IPS DF 4.7 (cell line): ENCODE measurements at regions not wholly inside any gene's neighbourhood (a gene's known extent, or its start where the extent isn't known, plus 50 kb on each side); places are given as distances from the start of the nearest gene placed in this dataset.

Experiments used
- DNase-seq: peaks from one replicate; pipeline ENCODE4 v3.0.0-alpha.2; 2013; ENCODE audit warnings: low spot score; ENCODE audit errors: extremely low read depth

- no peak for DNase-seq
These were observed 343.7 kb downstream of the GRIA2 start for GRCh38 chr4:157564218-157564617.

- no peak for DNase-seq
These were observed 337.5 kb downstream of the GRIA2 start for GRCh38 chr4:157558016-157558415.

- no peak for DNase-seq
These were observed 329.5 kb downstream of the GRIA2 start for GRCh38 chr4:157550028-157550427.

DNA sequence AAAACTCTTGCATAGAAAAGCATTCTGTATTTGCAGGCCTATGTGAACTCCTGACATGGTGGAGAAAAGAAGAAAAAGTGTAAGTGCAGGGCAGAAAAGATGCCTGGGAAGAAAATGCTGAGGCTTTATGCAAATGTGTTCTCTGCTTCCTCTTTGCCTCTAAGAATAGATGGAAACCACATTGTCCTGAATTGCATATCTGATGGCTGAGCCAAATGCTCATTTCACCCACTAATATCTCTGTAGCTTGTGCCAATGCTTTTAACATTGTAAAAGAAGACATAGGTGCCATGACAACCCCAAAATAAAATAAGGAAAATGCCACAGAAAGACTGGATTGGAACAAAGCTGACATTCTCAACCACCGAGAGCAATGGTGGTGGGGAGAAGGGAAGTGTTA, 307.4 kb downstream of the GRIA2 start:
- no peak for DNase-seq

DNA sequence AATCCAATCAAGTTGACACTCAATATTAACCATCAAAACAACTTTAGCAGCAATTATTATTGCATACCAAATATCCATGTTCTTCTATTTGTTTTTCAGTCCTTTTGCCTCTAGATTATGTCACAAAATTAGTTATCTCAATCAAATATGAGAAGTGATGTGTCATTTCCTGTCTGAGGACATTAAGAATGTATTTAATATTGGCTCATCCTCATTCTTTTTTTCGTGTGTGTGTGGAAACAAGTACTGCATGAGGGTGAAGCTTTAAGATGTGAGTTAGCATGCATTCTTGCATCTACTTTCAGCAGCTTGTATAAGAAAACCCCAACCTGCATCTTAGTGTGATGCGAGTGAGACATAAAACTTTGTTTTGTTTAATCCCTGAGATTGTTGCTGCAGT, 301.4 kb downstream of the GRIA2 start:
- no peak for DNase-seq

- peak; percentile 16 for DNase-seq
These were observed 294.2 kb downstream of the GRIA2 start for GRCh38 chr4:157514711-157515110.

- no peak for DNase-seq
These were observed 288.8 kb downstream of the GRIA2 start for GRCh38 chr4:157509341-157509740.

GRCh38 chr4:157502656-157503055, 282.1 kb downstream of the GRIA2 start:
- DNase-seq = no peak

DNA sequence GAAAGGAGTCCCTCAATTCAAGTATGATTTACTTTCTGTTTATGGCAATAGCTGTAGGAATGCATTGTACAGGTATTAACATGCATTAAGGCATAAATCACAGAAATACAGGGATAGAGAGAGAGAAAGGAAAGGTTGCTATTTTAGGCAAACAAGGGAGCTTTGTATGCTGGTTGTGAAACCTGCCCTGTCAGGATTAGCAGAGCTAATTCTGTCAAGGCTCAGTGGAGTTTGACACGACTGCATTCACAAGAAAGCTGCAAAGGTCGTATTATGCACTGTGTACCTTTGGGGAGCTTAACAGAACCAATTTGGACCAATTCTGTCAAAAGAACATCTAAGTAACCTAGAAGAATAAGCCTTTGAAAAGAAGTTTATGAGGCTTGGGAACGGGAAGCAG, 239.3 kb downstream of the GRIA2 start:
- no peak for DNase-seq

DNA sequence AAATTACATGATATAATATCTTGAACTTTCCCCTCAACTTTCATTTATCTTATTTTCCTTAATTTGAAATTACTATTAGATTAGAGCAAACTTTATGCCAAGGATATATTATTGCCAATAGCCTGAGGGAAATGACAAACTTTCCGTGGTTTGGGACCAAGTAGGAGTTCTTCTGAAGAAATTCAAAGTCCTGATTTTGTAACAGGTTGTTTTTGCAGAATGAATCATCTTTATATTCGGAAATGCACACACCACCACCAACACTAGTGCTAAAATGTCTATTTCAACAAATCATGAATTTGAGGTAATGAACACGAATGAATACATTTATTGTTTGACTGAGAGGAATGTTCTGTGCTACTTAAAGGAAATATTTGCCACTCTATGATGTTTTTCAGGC, 226.7 kb downstream of the GRIA2 start:
- DNase-seq = no peak

DNA sequence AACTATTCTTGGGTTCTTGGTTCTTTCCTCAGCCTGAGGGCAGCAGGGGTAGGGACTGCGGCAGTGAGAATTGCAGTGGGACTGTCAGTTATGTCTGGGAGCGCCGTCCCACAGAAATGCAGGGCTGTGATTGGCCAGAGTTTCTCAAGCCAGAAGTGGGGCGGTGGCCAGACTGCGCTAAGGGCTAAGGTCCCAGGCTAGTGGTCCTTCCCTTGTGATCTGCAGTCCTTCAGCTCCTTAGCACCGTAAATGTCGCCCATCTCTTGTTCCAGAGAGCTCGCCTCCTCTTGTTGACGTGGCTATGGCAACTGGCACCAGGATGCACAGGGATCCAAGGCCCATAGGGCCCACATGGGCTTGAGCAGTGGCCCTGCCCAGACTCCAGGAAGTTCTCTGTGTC, 223.5 kb downstream of the GRIA2 start:
- no peak for DNase-seq

- no peak for DNase-seq
These were observed 223.0 kb downstream of the GRIA2 start for GRCh38 chr4:157443537-157443936.

DNA sequence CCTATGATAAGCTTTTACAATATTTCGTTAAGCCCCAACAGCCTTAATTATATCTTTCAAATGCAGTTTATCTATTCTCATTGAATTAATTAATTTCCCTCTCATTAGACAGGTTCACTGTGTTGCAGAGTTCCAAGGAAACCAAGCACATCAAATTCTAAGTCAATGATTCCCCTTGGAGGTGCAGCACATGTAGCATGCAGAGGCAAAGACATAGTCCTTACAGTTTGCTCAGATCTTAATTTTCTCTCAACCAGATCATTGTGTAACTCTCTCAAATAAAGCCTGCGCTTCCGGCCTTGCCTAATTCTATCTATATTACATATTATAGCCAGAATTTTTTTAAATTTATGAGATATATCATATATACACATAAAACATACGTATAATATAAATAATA, 205.4 kb downstream of the GRIA2 start:
- DNase-seq = no peak

GRCh38 chr4:157423526-157424020, 203.0 kb downstream of the GRIA2 start:
- no peak for DNase-seq

DNA sequence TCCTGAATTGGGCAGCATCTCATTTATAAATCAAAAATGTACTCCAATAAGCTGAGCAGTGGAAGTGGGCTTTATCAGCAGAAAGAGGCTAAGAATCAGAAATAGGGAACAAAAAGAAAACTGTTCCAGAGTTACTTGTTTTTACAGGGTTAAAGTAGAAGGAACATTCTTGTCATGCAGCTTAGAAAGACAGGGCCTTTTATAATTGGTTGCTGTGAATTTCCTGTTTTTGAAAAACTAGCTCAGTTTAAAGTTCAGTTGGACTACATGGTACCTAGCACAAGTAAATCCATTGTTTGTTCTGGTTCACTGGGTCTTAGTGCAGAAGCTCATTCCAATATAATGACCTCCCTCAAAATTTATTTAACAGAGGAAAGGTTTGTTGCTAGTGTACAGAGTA, 200.8 kb downstream of the GRIA2 start:
- no peak for DNase-seq
